ENCODE measurements at regions not wholly inside any gene's neighbourhood (a gene's known extent, or its start where the extent isn't known, plus 50 kb on each side); places are given as distances from the start of the nearest gene placed in this dataset.
"Not testable (repeated sequence)": the region's sequence is repeated elsewhere in the genome, so short reads cannot be mapped to it uniquely, and the experiment has no call there.

GRCh38 chr2:42973726-42974125 is 181.3 kb upstream of the HAAO start:
- CTCF ChIA-PET, result interaction anchor here (0.5 to 1.3 kb wide), 4 partner anchors 27 to 256 kb away, joined by 4 to 6 read pairs (median 4); no protein-coding TSS in a partner anchor
- TF ChIP-seq CTCF (conservative IDR thresholded peaks at IDR 0.05) (no peak), EZH2 (IDR thresholded peaks at IDR 0.05; ENCODE audit: low read depth) (no peak)
- Histone ChIP-seq H3K27me3 (ENCODE audit: insufficient read depth, low read depth) (no peaks in the 10 kb centered on the region), H3K27ac (no peak overlapping the region), H3K79me2 (ENCODE audit: low read depth) (no peaks in the 10 kb centered on the region), H3K4me2 (no peak overlapping the region), H3K9me2 (ENCODE audit: insufficient read depth) (no peaks in the 10 kb centered on the region), H2AFZ (no peak overlapping the region), H3K4me1 (replicated peaks; ENCODE audit: insufficient read depth) (peaks cover 26% of the 10 kb centered on the region), H3K4me3 (no peak overlapping the region), H3K9me3 (ENCODE audit: insufficient read depth, low read depth) (no peaks in the 10 kb centered on the region), H4K20me1 (ENCODE audit: insufficient read depth) (no peaks in the 10 kb centered on the region), H3F3A (ENCODE audit: insufficient read depth, low read depth) (peaks cover 19% of the 10 kb centered on the region), H3K36me3 (ENCODE audit: low read depth) (no peaks in the 10 kb centered on the region)
- DNase-seq, result no peak
- BruUV-seq (replicated peaks), result no TSS peak
- intact Hi-C loops (cut with micrococcal nuclease; ENCODE audit: unreplicated experiment), result loop anchor here (10.0 kb wide), 1 partner anchor 511 kb away; no protein-coding TSS in a partner anchor
- POLR2A ChIA-PET (ENCODE audit: unreplicated experiment), result no interaction called here

GRCh38 chr2:42972933-42973516 is 180.6 kb upstream of the HAAO start:
- Histone ChIP-seq H3F3A (ENCODE audit: insufficient read depth, low read depth) (peaks cover 19% of the 10 kb centered on the region), H3K4me1 (replicated peaks; ENCODE audit: insufficient read depth) (peaks cover 26% of the 10 kb centered on the region)
- CTCF ChIA-PET, result interaction anchor here (0.5 to 1.3 kb wide), 2 partner anchors 26 to 254 kb away, joined by 4 to 6 read pairs; no protein-coding TSS in a partner anchor
- H3K4me3 ChIP-seq; H3K27me3 ChIP-seq (ENCODE audit: insufficient read depth, low read depth); H3K9me2 ChIP-seq (ENCODE audit: insufficient read depth); DNase-seq; H3K79me2 ChIP-seq (ENCODE audit: low read depth); POLR2A ChIA-PET (ENCODE audit: unreplicated experiment); H3K27ac ChIP-seq; H4K20me1 ChIP-seq (ENCODE audit: insufficient read depth); H3K36me3 ChIP-seq (ENCODE audit: low read depth); H3K4me2 ChIP-seq; H2AFZ ChIP-seq; H3K9me3 ChIP-seq (ENCODE audit: insufficient read depth, low read depth); BruUV-seq (replicated peaks): not testable (repeated sequence)
- intact Hi-C loops (cut with micrococcal nuclease; ENCODE audit: unreplicated experiment), result loop anchor here (10.0 kb wide), 1 partner anchor 512 kb away; no protein-coding TSS in a partner anchor

- no peak for DNase-seq
- no peaks in the 10 kb centered on the region for H4K20me1 ChIP-seq (ENCODE audit: insufficient read depth)
- intact Hi-C loops (cut with micrococcal nuclease; ENCODE audit: unreplicated experiment), result loop anchor here (10.0 kb wide), 1 partner anchor 513 kb away; no protein-coding TSS in a partner anchor
- H3K9me3 ChIP-seq (ENCODE audit: insufficient read depth, low read depth), result no peaks in the 10 kb centered on the region
- H3K4me3 ChIP-seq, result no peak overlapping the region
- no peaks in the 10 kb centered on the region for H3K79me2 ChIP-seq (ENCODE audit: low read depth)
- no peak for TF ChIP-seq CTCF (conservative IDR thresholded peaks at IDR 0.05)
- no peak for TF ChIP-seq EZH2 (IDR thresholded peaks at IDR 0.05; ENCODE audit: low read depth)
- no peaks in the 10 kb centered on the region for H3K9me2 ChIP-seq (ENCODE audit: insufficient read depth)
- POLR2A ChIA-PET (ENCODE audit: unreplicated experiment), result no interaction called here
- H3K4me2 ChIP-seq, result no peak overlapping the region
- H3K36me3 ChIP-seq (ENCODE audit: low read depth), result no peaks in the 10 kb centered on the region
- CTCF ChIA-PET, result interaction anchor here (0.6 kb wide), 2 partner anchors 21 to 178 kb away, joined by 3 read pairs; no protein-coding TSS in a partner anchor
- H3F3A ChIP-seq (ENCODE audit: insufficient read depth, low read depth), result peaks cover 19% of the 10 kb centered on the region
- H2AFZ ChIP-seq, result no peak overlapping the region
- peaks cover 26% of the 10 kb centered on the region for H3K4me1 ChIP-seq (replicated peaks; ENCODE audit: insufficient read depth)
- BruUV-seq (replicated peaks), result no TSS peak
- H3K27ac ChIP-seq, result no peak overlapping the region
- no peaks in the 10 kb centered on the region for H3K27me3 ChIP-seq (ENCODE audit: insufficient read depth, low read depth)
Observed at GRCh38 chr2:42971947-42972736, 179.8 kb upstream of the HAAO start.

Data from PC-9 (cell line).